GM18867 (cell line): ENCODE measurements at regions not wholly inside any gene's neighbourhood (a gene's known extent, or its start where the extent isn't known, plus 50 kb on each side); places are given as distances from the start of the nearest gene placed in this dataset.
"Not testable (repeated sequence)": the region's sequence is repeated elsewhere in the genome, so short reads cannot be mapped to it uniquely, and the experiment has no call there.

Experiments used
- ATAC-seq: cut with Tn5 transposase; IDR thresholded peaks from one replicate; pipeline ENCODE4 v1.9.1; 2021; ENCODE audit warnings: mild to moderate bottlenecking, moderate library complexity; ENCODE audit not compliant: unreplicated experiment

- no peak for ATAC-seq
Measured at GRCh38 chr4:72690771-72691170, 121.8 kb upstream of the ADAMTS3 start.

- ATAC-seq: no peak
Measured at GRCh38 chr4:72689923-72690322, 120.9 kb upstream of the ADAMTS3 start.

GRCh38 chr4:72686390-72686789, 117.4 kb upstream of the ADAMTS3 start:
- not testable (repeated sequence) for ATAC-seq

GRCh38 chr4:72679666-72680065, 110.6 kb upstream of the ADAMTS3 start:
- ATAC-seq: no peak

GRCh38 chr4:72677886-72678285, 108.9 kb upstream of the ADAMTS3 start:
- no peak for ATAC-seq

GRCh38 chr4:72677265-72677664, 108.2 kb upstream of the ADAMTS3 start:
- ATAC-seq: no peak

GRCh38 chr4:72671980-72672379, 103.0 kb upstream of the ADAMTS3 start:
- no peak for ATAC-seq

- no peak for ATAC-seq
Measured at GRCh38 chr4:72670521-72670920, 101.5 kb upstream of the ADAMTS3 start.

GRCh38 chr4:72666910-72667309, 97.9 kb upstream of the ADAMTS3 start:
- ATAC-seq: no peak

- no peak for ATAC-seq
Measured at GRCh38 chr4:72665171-72665968, 96.3 kb upstream of the ADAMTS3 start.

- ATAC-seq: no peak
Measured at GRCh38 chr4:72663828-72664227, 94.8 kb upstream of the ADAMTS3 start.

- no peak for ATAC-seq
Measured at GRCh38 chr4:72661830-72662229, 92.8 kb upstream of the ADAMTS3 start.

GRCh38 chr4:72641611-72642010, 72.6 kb upstream of the ADAMTS3 start:
- ATAC-seq: no peak

GRCh38 chr4:72636866-72637265, 67.8 kb upstream of the ADAMTS3 start:
- ATAC-seq: not testable (repeated sequence)

- not testable (repeated sequence) for ATAC-seq
Measured at GRCh38 chr4:72635931-72636330, 66.9 kb upstream of the ADAMTS3 start.

- not testable (repeated sequence) for ATAC-seq
Measured at GRCh38 chr4:72632253-72632652, 63.2 kb upstream of the ADAMTS3 start.

GRCh38 chr4:72631296-72631695, 62.3 kb upstream of the ADAMTS3 start:
- no peak for ATAC-seq

- no peak for ATAC-seq
Measured at GRCh38 chr4:72629540-72629939, 60.5 kb upstream of the ADAMTS3 start.

GRCh38 chr4:72627723-72628122, 58.7 kb upstream of the ADAMTS3 start:
- no peak for ATAC-seq
